Gastroesophageal sphincter (tissue), 3 donors: ENCODE measurements at regions not wholly inside any gene's neighbourhood (a gene's known extent, or its start where the extent isn't known, plus 50 kb on each side); places are given as distances from the start of the nearest gene placed in this dataset.

Source experiments
- CTCF ChIP-seq, 4 experiments: fragments of 200-600 bp in 2 of 4; fragments of 450-650 bp in 2 of 4; sonication (generic) in 1 of 4; IDR thresholded peaks; one replicate each; pipeline ENCODE4 v1.5.1; 2017 to 2019; ENCODE audit warnings: antibody characterized with exemption in 4 of 4, mild to moderate bottlenecking in 2 of 4, moderate library complexity in 2 of 4
- EP300 ChIP-seq: sonication (generic); formaldehyde crosslinking; IDR thresholded peaks from one replicate; pipeline ENCODE4 v1.6.1; 2017; ENCODE audit warnings: antibody characterized with exemption, mild to moderate bottlenecking

GRCh38 chr13:54312885-54313284 lies 1284.3 kb downstream of the OLFM4 start:
- TF ChIP-seq EP300 (no peak), CTCF (IDR thresholded peaks at IDR 0.05) (no peak)
